HG03159 (cell line): ENCODE measurements at regions not wholly inside any gene's neighbourhood (a gene's known extent, or its start where the extent isn't known, plus 50 kb on each side); places are given as distances from the start of the nearest gene placed in this dataset.
"Not testable (repeated sequence)": the region's sequence is repeated elsewhere in the genome, so short reads cannot be mapped to it uniquely, and the experiment has no call there.

Experiments used
- ATAC-seq: cut with Tn5 transposase; IDR thresholded peaks from one replicate; pipeline ENCODE4 v1.9.1; 2021; ENCODE audit warnings: mild to moderate bottlenecking, moderate library complexity; ENCODE audit not compliant: unreplicated experiment

DNA sequence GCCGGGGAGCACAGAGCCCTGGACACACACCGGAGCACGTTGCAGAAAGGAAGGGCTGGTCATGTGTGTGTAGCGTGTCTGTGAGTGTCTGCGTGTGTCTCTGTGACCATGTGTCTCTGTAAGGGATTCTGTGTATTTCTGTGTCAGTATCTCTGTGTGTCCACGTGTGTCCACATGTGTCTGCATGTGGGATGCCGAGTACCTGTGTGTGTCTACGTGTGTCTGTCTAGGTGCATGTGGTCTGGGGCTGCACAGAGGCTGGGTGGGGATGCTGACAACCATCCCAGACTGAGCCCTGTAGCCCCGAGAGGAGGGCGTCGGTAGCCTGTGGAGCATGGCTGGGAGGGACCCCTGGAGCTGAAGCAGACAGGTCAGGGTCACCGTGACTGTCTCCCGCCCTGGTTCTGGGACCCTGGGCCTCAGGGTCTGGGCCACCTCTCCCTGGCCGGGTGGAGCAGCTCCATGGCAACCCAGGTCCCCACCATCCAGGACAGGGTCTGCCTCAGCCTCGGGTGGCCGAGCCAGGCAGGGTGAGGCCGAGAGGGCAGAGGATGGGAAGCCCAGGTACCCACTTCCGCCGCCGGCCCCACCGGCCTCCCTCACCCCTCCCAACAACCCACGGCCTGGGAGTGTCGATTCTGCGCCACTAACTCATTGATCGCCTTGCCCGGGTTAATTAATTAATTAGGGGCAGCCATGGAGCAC, 122.7 kb downstream of the FAM53A start:
- no peak for ATAC-seq

GRCh38 chr4:1559896-1560650, 124.0 kb downstream of the FAM53A start:
- ATAC-seq, result no peak

- ATAC-seq, result no peak
These were observed 125.9 kb downstream of the FAM53A start for GRCh38 chr4:1558205-1558604.

DNA sequence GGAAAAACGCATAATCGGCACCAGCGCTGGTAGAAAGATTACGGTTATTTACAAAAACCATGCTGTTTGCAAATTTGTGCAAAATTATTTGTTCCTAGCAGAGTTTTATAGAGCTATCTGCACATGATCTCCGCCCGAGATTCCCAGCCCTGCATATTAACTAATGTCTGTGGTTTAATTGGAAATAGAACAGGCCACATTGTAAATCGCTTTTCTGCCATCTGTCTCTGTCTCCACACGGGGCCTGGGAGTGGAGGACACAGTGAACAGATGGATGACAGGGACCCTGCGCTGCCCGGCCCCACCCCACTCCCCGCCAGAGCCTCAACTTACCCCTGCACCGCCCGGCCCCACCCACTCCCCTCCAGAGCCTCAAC, 126.9 kb downstream of the FAM53A start:
- ATAC-seq, result no peak

- no peak for ATAC-seq
These were observed 127.4 kb downstream of the FAM53A start for GRCh38 chr4:1556541-1557220.

GRCh38 chr4:1554876-1555265, 129.2 kb downstream of the FAM53A start:
- no peak for ATAC-seq

DNA sequence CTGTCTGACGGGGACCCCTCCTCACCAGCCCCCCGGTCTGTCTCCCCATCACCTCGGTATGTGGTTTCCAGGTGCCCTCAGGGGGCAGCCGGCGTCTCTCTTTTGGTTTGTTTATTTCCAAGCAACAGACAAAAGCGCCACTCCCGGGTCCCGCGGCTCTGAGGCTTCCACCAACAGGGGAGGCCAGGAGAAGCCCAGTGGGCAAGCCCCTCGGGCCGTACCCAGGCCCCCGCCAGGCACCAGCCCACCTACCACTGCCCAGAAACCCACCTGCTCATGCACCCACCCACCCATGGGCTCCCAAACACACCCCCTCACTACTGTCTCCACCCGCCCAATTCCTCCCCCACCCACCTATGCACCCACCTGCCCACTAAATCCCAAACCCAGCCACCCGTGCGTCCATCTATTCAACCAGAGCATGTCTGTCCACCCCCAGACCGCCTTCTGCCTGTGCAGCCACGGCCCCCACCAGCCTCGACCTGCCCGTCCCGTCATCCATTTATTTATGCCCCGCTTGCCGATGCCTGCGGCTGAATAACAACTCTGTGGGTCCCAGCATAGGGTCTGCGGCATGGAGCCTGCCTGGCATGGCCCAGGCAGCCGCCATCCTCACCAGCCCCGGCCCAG, 129.8 kb downstream of the FAM53A start:
- ATAC-seq, result no peak

- ATAC-seq, result no peak
These were observed 130.7 kb downstream of the FAM53A start for GRCh38 chr4:1553365-1553764.

DNA sequence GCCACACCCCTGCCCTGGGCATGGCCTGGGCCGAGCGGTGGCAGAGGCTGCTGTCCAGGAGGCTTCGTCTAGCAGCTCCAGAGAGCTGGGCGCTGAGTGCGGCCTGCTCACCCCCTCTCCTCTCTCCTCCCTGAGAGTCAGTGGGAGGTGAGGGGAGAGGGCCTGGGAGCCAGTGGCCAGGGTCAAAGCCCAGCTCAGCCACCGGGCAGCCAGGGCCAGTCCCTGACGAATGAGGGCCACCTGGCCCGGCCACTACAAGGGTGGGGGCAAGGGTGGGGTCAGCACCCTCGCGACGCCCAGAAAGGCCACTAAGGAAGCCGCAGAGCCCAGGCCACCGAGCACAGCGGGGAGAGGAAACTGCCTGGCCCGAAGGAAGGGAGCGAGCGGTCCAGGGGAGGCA, 131.7 kb downstream of the FAM53A start:
- no peak for ATAC-seq

- ATAC-seq, result no peak
These were observed 132.9 kb downstream of the FAM53A start for GRCh38 chr4:1551211-1551610.

DNA sequence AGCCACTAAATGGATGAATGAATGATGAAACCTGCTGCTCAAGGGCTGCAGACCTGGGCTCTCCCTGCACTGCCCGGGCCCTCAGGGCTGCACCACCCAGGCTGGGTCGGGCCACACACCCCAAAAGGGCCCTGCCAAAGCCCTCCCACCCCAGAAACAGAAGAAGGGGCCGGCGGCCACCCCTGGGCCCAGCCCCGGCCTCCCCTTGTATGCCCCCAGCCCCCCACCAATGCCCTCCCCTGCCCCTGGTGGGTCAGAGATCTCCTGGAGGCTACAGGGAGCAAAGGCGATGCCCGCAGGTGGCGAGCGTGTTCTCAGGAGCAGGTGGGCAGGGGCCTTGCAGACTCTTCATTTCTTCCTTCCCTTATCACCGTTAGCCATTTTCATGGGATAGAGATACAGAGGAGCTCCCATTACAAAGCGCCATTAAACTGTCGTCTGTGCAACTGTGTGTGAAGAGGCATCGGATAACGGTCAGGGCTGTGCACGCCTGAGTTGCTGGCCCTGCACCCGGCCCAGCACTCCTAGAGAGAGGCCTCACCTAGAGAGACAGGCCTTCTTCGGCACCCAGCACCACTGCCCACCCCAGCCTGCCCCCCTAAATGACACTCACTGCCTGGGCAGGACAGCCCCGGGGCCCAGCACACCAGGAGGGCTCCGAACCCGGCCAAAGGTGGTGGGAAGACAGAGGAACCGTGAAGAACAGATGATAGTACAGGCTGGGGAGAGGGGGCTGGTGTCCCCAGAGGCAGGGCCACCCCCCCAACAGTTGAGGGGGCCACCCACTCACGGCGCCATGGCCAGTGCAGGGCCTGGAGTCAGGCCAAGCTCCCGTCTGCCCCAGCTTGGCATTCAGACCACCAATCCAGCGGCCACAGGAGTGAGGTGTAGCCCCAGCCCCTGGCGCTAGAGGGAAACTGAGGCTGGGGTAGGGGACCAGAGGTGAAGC, 133.7 kb downstream of the FAM53A start:
- ATAC-seq, result no peak

- no peak for ATAC-seq
These were observed 134.5 kb downstream of the FAM53A start for GRCh38 chr4:1549638-1550035.

DNA sequence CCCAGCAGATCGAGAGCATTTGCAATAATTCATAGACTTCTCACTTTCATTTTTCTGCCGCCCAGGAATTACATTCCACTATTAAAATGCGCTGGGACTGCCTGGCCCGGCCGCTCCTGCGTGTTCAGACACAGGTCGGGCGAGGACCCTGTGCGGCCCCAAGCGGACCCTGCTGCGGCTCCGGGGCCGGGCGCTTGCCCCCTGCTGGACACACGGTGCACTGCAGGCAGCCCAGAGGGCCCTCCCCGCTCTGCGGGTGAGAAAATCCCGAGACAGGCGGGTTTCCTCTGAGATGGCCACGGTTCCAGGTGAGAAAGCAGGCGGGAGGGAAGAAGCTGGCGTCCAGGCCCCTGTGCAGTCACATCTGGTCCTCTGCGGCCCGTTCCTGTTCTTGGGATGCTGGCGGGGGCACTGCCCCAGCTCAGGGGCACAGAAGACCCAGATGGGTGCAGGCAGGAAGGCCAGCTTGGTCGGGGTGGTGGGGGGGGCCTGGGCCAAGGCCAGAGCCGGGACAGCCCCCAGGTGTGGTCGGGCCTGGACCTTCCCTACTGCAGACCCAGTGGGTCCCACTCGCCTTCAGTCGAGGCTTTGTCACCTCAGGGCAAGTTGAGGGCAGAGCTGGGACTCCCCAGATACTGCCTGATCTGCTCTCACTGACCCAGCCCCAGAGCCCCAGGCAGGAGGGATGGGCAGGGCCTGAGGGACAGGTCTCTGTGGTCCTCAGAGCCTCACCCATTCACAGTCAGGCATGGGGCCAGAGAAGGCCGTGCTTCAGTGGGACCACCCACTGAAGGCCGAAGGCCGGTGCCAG, 135.1 kb downstream of the FAM53A start:
- not testable (repeated sequence) for ATAC-seq

GRCh38 chr4:1547856-1548826, 136.0 kb downstream of the FAM53A start:
- ATAC-seq, result no peak

GRCh38 chr4:1547131-1547855, 136.8 kb downstream of the FAM53A start:
- ATAC-seq, result no peak

GRCh38 chr4:1544861-1545281, 138.6 kb upstream of the NKX1-1 start:
- no peak for ATAC-seq

DNA sequence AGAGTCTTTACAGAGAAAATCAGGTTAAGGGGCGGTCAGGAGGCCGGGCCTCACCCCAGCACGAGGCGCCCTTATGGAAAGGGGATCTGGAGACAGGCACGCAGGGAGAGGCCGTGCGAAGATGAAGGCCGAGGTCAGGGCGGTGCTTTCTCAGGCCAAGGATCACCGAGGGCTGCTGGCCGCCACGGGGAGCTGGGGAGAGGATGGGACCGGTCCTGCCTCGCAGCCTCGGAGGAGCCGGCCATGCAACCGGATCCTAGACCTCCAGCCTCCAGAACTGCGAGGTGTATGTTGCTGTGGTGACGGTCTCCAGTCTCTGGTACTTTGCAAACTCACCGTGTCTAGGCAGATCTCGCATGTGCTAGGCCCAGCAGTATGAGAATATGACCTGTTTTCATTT, 138.2 kb upstream of the NKX1-1 start:
- ATAC-seq, result not testable (repeated sequence)

DNA sequence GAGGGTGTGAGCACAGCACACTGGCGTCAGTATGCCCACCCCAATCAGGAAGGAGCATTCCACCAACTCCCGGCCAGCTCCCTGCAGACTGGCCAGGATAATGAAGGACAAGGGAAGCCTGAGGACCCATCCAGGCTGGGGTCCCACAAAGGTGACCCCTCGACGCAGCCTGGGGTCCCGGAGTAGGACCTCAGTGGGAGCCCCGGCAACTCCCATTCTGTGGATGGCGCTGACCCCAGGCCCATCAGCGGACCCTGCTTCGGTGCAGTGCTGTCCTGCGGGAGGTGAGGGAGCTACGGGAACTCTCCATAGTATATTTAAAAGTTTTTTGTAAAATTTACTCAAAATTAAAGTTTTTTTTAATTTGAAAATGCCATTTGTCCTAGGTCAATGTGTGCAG, 137.7 kb upstream of the NKX1-1 start:
- ATAC-seq, result no peak
